Esophagus (tissue), 2 donors: ENCODE measurements at regions not wholly inside any gene's neighbourhood (a gene's known extent, or its start where the extent isn't known, plus 50 kb on each side); places are given as distances from the start of the nearest gene placed in this dataset.

Experiments
- H3K27ac ChIP-seq, 2 donors: one replicate each; pipeline ENCODE4 v1.5.1; 2013; ENCODE audit warnings: low read depth in 2 of 2, mild to moderate bottlenecking in 2 of 2, inconsistent platforms in 1 of 2, low read length in 1 of 2, moderate library complexity in 1 of 2
- H3K27me3 ChIP-seq, 2 donors: one replicate each; pipeline ENCODE4 v1.6.1; 2013; ENCODE audit warnings: low read length in 2 of 2, control low read depth in 1 of 2, mild to moderate bottlenecking in 1 of 2; ENCODE audit not compliant: insufficient read depth in 2 of 2, control insufficient read depth in 1 of 2
- H3K36me3 ChIP-seq, 2 donors: one replicate each; pipeline ENCODE4 v1.6.1; 2013; ENCODE audit warnings: low read length in 1 of 2; ENCODE audit not compliant: control insufficient read depth in 2 of 2, insufficient read depth in 2 of 2
- H3K4me1 ChIP-seq, 2 donors: one replicate each; pipeline ENCODE4 v1.6.1; 2013; ENCODE audit warnings: low read length in 1 of 2; ENCODE audit not compliant: control insufficient read depth in 2 of 2, insufficient read depth in 2 of 2
- H3K4me3 ChIP-seq, 2 donors: one replicate each; pipeline ENCODE4 v1.5.1; 2013; ENCODE audit warnings: low read length in 2 of 2, mild to moderate bottlenecking in 2 of 2, low read depth in 1 of 2, moderate library complexity in 1 of 2
- H3K9me3 ChIP-seq, 2 donors: one replicate each; pipeline ENCODE4 v1.6.1; 2013; ENCODE audit warnings: mild to moderate bottlenecking in 2 of 2, low read depth in 1 of 2, low read length in 1 of 2, moderate library complexity in 1 of 2; ENCODE audit not compliant: control insufficient read depth in 2 of 2, insufficient read depth in 1 of 2
- WGBS, 2 donors: extraction: QIAGEN DNeasy Blood & Tissue Kit; methylation state at CpG; one replicate each; pipeline ENCODE4 v1.1.7; 2013; 5-methylcytosine and 5-hydroxymethylcytosine counted together
- donor health status: healthy with polysubstance abuse.
- donor health status: Bipolar disorder and iron deficiency.

DNA sequence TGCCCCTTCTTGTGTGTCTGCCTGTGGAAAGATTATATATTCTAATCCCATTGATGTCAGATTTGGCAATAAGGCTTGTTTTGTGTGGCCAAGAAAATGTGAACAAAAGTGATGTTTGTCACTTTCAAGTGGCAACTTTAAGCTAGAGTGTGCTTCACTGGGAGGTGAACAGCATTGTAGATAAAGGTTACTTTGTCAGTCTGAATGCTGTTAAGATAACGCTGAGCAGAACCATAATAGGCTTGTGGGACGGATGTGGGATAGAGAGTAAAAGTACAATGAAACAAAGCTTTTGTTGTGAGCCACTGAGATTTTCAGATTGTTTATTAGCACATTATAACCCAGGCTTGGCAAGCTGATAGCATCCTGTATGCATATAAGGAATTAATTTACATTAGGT, 303.8 kb upstream of the MAN1A1 start:
- 70 to 75% methylated on average over 2 of the region's 2 CpGs for WGBS, 2 donors
- H3K4me1 ChIP-seq: no peaks in the 10 kb centered on the region
- H3K9me3 ChIP-seq: no peaks in the 10 kb centered on the region
- H3K36me3 ChIP-seq: no peaks in the 10 kb centered on the region
- no peak overlapping the region for H3K4me3 ChIP-seq
- H3K27ac ChIP-seq: no peak overlapping the region
- no peaks in the 10 kb centered on the region for H3K27me3 ChIP-seq

DNA sequence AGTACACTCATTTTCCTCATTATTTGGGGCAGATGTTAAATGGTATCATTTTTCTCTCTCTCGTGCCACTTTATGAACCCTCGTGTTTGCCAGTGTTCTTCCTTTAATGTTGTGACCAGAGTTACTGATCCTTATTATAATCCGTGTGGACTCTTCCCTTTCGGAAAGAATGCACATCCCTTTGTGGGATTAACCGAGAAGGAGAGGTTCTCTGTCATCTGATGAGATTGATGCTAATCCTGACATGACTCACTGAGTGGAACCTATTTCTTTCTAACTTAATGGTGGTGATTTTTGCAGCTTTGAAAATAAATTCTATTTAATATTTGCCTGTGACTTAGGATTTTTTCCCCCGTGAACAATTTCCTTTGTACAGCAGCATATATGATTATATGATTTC, 300.0 kb upstream of the MAN1A1 start:
- no peaks in the 10 kb centered on the region for H3K9me3 ChIP-seq
- H3K4me3 ChIP-seq: no peak overlapping the region
- H3K36me3 ChIP-seq: no peaks in the 10 kb centered on the region
- H3K27me3 ChIP-seq: no peaks in the 10 kb centered on the region
- no peaks in the 10 kb centered on the region for H3K4me1 ChIP-seq
- 81 to 85% methylated on average over 6 of the region's 6 CpGs for WGBS, 2 donors
- H3K27ac ChIP-seq: no peak overlapping the region

GRCh38 chr6:119647309-119647708, 297.7 kb upstream of the MAN1A1 start:
- Histone ChIP-seq H3K27me3 (no peaks in the 10 kb centered on the region), H3K9me3 (no peaks in the 10 kb centered on the region), H3K27ac (no peak overlapping the region), H3K4me3 (no peak overlapping the region), H3K36me3 (no peaks in the 10 kb centered on the region), H3K4me1 (no peaks in the 10 kb centered on the region)
- WGBS, 2 donors: 58 to 67% methylated on average over 2 of the region's 2 CpGs

- Histone ChIP-seq H3K9me3 (no peaks in the 10 kb centered on the region), H3K36me3 (no peaks in the 10 kb centered on the region), H3K27me3 (no peaks in the 10 kb centered on the region), H3K4me3 (no peak overlapping the region), H3K4me1 (no peaks in the 10 kb centered on the region), H3K27ac (no peak overlapping the region)
- WGBS, 2 donors: 85 to 91% methylated on average over 7 of the region's 7 CpGs
These were observed 294.3 kb upstream of the MAN1A1 start for GRCh38 chr6:119643876-119644275.

GRCh38 chr6:119637768-119638167, 288.2 kb upstream of the MAN1A1 start:
- WGBS, 2 donors: 70 to 71% methylated on average over 3 of the region's 3 CpGs
- H3K4me1 ChIP-seq: no peaks in the 10 kb centered on the region

GRCh38 chr6:119636060-119636459, 286.5 kb upstream of the MAN1A1 start:
- H3K4me1 ChIP-seq: no peaks in the 10 kb centered on the region
- no peaks in the 10 kb centered on the region for H3K27me3 ChIP-seq
- no peaks in the 10 kb centered on the region for H3K9me3 ChIP-seq
- H3K36me3 ChIP-seq: no peaks in the 10 kb centered on the region
- H3K27ac ChIP-seq: no peak overlapping the region
- 86 to 90% methylated on average over 2 of the region's 2 CpGs for WGBS, 2 donors
- H3K4me3 ChIP-seq: no peak overlapping the region

More at GRCh38 chr6:119637768-119638167, 288.2 kb upstream of the MAN1A1 start:
- Histone ChIP-seq H3K4me3 (no peak overlapping the region), H3K27ac (no peak overlapping the region), H3K27me3 (no peaks in the 10 kb centered on the region), H3K9me3 (no peaks in the 10 kb centered on the region), H3K36me3 (no peaks in the 10 kb centered on the region)

- no peak overlapping the region for H3K27ac ChIP-seq
- WGBS, 2 donors: 78% methylated on average over 3 of the region's 3 CpGs
- H3K4me1 ChIP-seq: no peaks in the 10 kb centered on the region
- no peaks in the 10 kb centered on the region for H3K27me3 ChIP-seq
- no peaks in the 10 kb centered on the region for H3K36me3 ChIP-seq
- H3K9me3 ChIP-seq: no peaks in the 10 kb centered on the region
- H3K4me3 ChIP-seq: no peak overlapping the region
These were observed 283.9 kb upstream of the MAN1A1 start for GRCh38 chr6:119633461-119633860.

- 89 to 92% methylated on average over 5 of the region's 5 CpGs for WGBS, 2 donors
- Histone ChIP-seq H3K4me3 (no peak overlapping the region), H3K27ac (no peak overlapping the region), H3K27me3 (no peaks in the 10 kb centered on the region), H3K4me1 (no peaks in the 10 kb centered on the region), H3K36me3 (no peaks in the 10 kb centered on the region), H3K9me3 (no peaks in the 10 kb centered on the region)
These were observed 281.1 kb upstream of the MAN1A1 start for GRCh38 chr6:119630561-119631192.

- Histone ChIP-seq H3K4me3 (no peak overlapping the region), H3K27ac (no peak overlapping the region), H3K36me3 (no peaks in the 10 kb centered on the region), H3K9me3 (no peaks in the 10 kb centered on the region), H3K27me3 (no peaks in the 10 kb centered on the region), H3K4me1 (no peaks in the 10 kb centered on the region)
- WGBS, 2 donors: 78 to 88% methylated on average over 7 of the region's 7 CpGs
These were observed 279.4 kb upstream of the MAN1A1 start for GRCh38 chr6:119628691-119629594.
